CD4-positive, alpha-beta T cell (primary cell): ENCODE measurements at regions not wholly inside any gene's neighbourhood (a gene's known extent, or its start where the extent isn't known, plus 50 kb on each side); places are given as distances from the start of the nearest gene placed in this dataset.
"Not testable (repeated sequence)": the region's sequence is repeated elsewhere in the genome, so short reads cannot be mapped to it uniquely, and the experiment has no call there.

Source experiments
- ATAC-seq: fragments of 200-7000 bp; cut with Tn5 transposase; one replicate; pipeline ENCODE4 v1.10.0; 2022; ENCODE audit warnings: mild to moderate bottlenecking; ENCODE audit not compliant: poor library complexity
- CTCF ChIA-PET: fragments of 350-600 bp; sonication (Branson Sonifier 250); formaldehyde crosslinking; loops from one replicate; lab custom pipeline; 2021; ENCODE audit warnings: antibody characterized with exemption, inconsistent platforms; lab: Charles Lee
- POLR2A ChIA-PET: fragments of 350-600 bp; sonication (Branson Sonifier 250); formaldehyde crosslinking; loops from one replicate; lab custom pipeline; 2021; ENCODE audit warnings: antibody characterized with exemption, inconsistent platforms; lab: Charles Lee
- DNase-seq, 14 experiments: peaks; one replicate each; pipeline ENCODE4 v3.0.0-alpha.2; 2013 to 2020; ENCODE audit warnings: mixed read lengths in 2 of 14
- H3K27ac ChIP-seq, 2 donors: one replicate each; pipeline versions ENCODE4 v1.5.1 to v1.7.0; 2013; ENCODE audit warnings: low read length in 2 of 2, low read depth in 1 of 2, mild to moderate bottlenecking in 1 of 2
- H3K27me3 ChIP-seq, 2 experiments: 1 replicate in 1 of 2; 2 replicates in 1 of 2; pipeline versions ENCODE4 v1.6.1 to v1.7.0; 2013; ENCODE audit warnings: low read length in 2 of 2, control low read depth in 1 of 2, mild to moderate bottlenecking in 1 of 2, moderate library complexity in 1 of 2; ENCODE audit not compliant: insufficient read depth in 2 of 2, control insufficient read depth in 1 of 2
- H3K36me3 ChIP-seq: one replicate; pipeline ENCODE4 v1.6.1; 2013; ENCODE audit warnings: low read length, control low read depth; ENCODE audit not compliant: insufficient read depth
- H3K4me1 ChIP-seq: one replicate; pipeline ENCODE4 v1.6.1; 2013; ENCODE audit warnings: low read length, control low read depth; ENCODE audit not compliant: insufficient read depth
- H3K4me3 ChIP-seq: one replicate; pipeline ENCODE4 v1.5.1; 2013; ENCODE audit warnings: mild to moderate bottlenecking, low read length, moderate library complexity
- H3K9me3 ChIP-seq, 2 experiments: 1 replicate in 1 of 2; 2 replicates in 1 of 2; pipeline versions ENCODE4 v1.6.1 to v1.7.0; 2013; ENCODE audit warnings: low read length in 2 of 2, mild to moderate bottlenecking in 2 of 2, control low read depth in 1 of 2, moderate library complexity in 1 of 2; ENCODE audit not compliant: control insufficient read depth in 1 of 2, insufficient read depth in 1 of 2
- H3K27ac Mint-ChIP-seq: one replicate; pipeline ENCODE4 v1.8.0; 2020; ENCODE audit warnings: mixed read lengths
- H3K27me3 Mint-ChIP-seq: one replicate; pipeline ENCODE4 v1.8.0; 2021; ENCODE audit warnings: mixed read lengths
- H3K36me3 Mint-ChIP-seq: one replicate; pipeline ENCODE4 v1.8.0; 2021; ENCODE audit warnings: low read depth, mixed read lengths
- H3K4me1 Mint-ChIP-seq: one replicate; pipeline ENCODE4 v1.8.0; 2021; ENCODE audit warnings: low read depth, mixed read lengths
- H3K4me3 Mint-ChIP-seq: one replicate; pipeline ENCODE4 v1.8.0; 2020; ENCODE audit warnings: mild to moderate bottlenecking, mixed read lengths
- H3K9me3 Mint-ChIP-seq: one replicate; pipeline ENCODE4 v1.8.0; 2020; ENCODE audit warnings: mixed read lengths
- CTCF ChIP-seq: fragments of 200-600 bp; IDR thresholded peaks from one replicate; pipeline ENCODE4 v1.8.0; 2022; ENCODE audit warnings: antibody characterized with exemption, mild to moderate bottlenecking
- intact Hi-C, 2 experiments: fragments of 100-400 bp; cut with DNase I in 1 of 2; cut with micrococcal nuclease in 1 of 2; formaldehyde crosslinking; loops; one replicate each; pipeline versions ENCODE4 v1.15.1 to v1.9.0; 2023 to 2025; cut with DNase I, micrococcal nuclease

GRCh38 chr4:164345756-164346155 is 408.2 kb upstream of the SMIM31 start:
- no peak for ATAC-seq
- TF ChIP-seq CTCF: no peak

DNA sequence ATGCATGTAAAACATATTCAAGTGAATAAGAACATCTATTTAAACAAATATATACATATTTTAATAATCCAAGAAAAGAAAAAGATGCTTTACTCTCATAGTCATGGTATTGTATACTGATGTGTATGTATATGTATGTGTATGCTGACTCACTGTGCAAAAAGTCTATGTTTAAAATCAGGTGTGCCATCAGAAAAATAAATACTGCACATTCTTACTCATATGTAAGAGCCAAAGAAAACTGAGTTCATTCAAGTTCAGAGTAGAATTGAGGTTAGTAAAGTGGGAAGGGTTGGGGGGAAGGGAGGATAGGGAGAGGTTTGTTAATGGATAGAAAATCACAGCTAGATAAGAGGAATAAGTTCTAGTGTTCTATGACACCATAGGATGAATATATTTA is 403.9 kb upstream of the SMIM31 start:
- Mint-ChIP-seq H3K4me1 (no peaks in the 10 kb centered on the region), H3K27ac (no peak overlapping the region), H3K27me3 (no peaks in the 10 kb centered on the region), H3K9me3 (no peaks in the 10 kb centered on the region), H3K36me3 (no peaks in the 10 kb centered on the region), H3K4me3 (no peak overlapping the region)
- ATAC-seq: no peak
- H3K4me1 ChIP-seq: no peaks in the 10 kb centered on the region
- ChIA-PET POLR2A (no interaction called here), CTCF (no interaction called here)
- H3K9me3 ChIP-seq: peaks cover 0 to 6% of the 10 kb centered on the region in 2 experiments
- intact Hi-C loops: no loop called here
- no peak for TF ChIP-seq CTCF
- no peaks in the 10 kb centered on the region for H3K27me3 ChIP-seq
- H3K27ac ChIP-seq: no peak overlapping the region
- no peak overlapping the region for H3K4me3 ChIP-seq
- no peak for DNase-seq
- H3K36me3 ChIP-seq: no peaks in the 10 kb centered on the region

More at GRCh38 chr4:164345756-164346155, 408.2 kb upstream of the SMIM31 start:
- H3K36me3 ChIP-seq: no peaks in the 10 kb centered on the region
- H3K4me3 ChIP-seq: no peak overlapping the region
- Mint-ChIP-seq H3K27ac (no peak overlapping the region), H3K36me3 (no peaks in the 10 kb centered on the region), H3K9me3 (peaks cover 4% of the 10 kb centered on the region), H3K27me3 (no peaks in the 10 kb centered on the region), H3K4me3 (no peak overlapping the region), H3K4me1 (no peaks in the 10 kb centered on the region)
- no peak overlapping the region for H3K27ac ChIP-seq
- H3K4me1 ChIP-seq: no peaks in the 10 kb centered on the region
- ChIA-PET POLR2A (no interaction called here), CTCF (interaction anchor here (1.2 kb wide), 1 partner anchor 18 kb away, joined by 3 read pairs; no protein-coding TSS in a partner anchor)
- peaks cover 0 to 3% of the 10 kb centered on the region in 2 experiments for H3K9me3 ChIP-seq
- no peak for DNase-seq
- intact Hi-C loops: no loop called here
- H3K27me3 ChIP-seq: no peaks in the 10 kb centered on the region

GRCh38 chr4:164350716-164351115 is 403.2 kb upstream of the SMIM31 start:
- H3K27ac Mint-ChIP-seq, H3K9me3 ChIP-seq, H3K27ac ChIP-seq, H3K4me1 Mint-ChIP-seq, H3K36me3 Mint-ChIP-seq, ATAC-seq, H3K4me3 ChIP-seq, H3K4me3 Mint-ChIP-seq, intact Hi-C loops, H3K27me3 ChIP-seq, H3K36me3 ChIP-seq, H3K4me1 ChIP-seq, CTCF ChIA-PET, DNase-seq, POLR2A ChIA-PET, H3K9me3 Mint-ChIP-seq, H3K27me3 Mint-ChIP-seq: not testable (repeated sequence)

DNA sequence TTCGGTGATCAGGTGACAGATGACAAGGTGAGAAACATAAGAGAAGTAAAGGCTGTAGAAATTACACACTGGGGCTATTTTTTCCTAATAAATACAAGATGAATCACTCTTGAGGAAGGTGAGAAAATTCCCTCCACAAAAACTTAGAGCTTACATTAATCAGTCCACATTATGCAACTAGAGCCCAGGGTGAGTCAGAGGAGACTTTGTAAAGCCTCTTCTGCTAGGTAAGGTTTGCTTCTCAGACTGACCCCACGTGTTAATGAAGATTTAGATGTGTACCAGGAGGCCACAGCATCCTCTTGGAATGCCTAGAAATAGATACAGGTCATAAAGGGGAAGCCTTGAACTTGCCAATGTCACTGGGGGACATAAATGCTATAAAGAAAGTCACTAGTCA is 396.0 kb upstream of the SMIM31 start:
- H3K36me3 ChIP-seq: no peaks in the 10 kb centered on the region
- no peaks in the 10 kb centered on the region for H3K9me3 ChIP-seq
- H3K4me3 Mint-ChIP-seq: no peak overlapping the region
- H3K27me3 ChIP-seq: no peaks in the 10 kb centered on the region
- no peaks in the 10 kb centered on the region for H3K4me1 Mint-ChIP-seq
- H3K36me3 Mint-ChIP-seq: no peaks in the 10 kb centered on the region
- H3K27ac ChIP-seq: no peak overlapping the region
- no peak overlapping the region for H3K4me3 ChIP-seq
- POLR2A ChIA-PET: no interaction called here
- CTCF ChIA-PET: interaction anchor here (0.6 kb wide), 1 partner anchor 140 kb away, joined by 3 read pairs; no protein-coding TSS in a partner anchor
- ATAC-seq (no peak), DNase-seq (no peak)
- no peaks in the 10 kb centered on the region for H3K4me1 ChIP-seq
- TF ChIP-seq CTCF: no peak
- intact Hi-C loops: no loop called here
- H3K27me3 Mint-ChIP-seq: no peaks in the 10 kb centered on the region
- no peaks in the 10 kb centered on the region for H3K9me3 Mint-ChIP-seq
- H3K27ac Mint-ChIP-seq: no peak overlapping the region
